KOPT-K1 (cell line): ENCODE measurements at regions not wholly inside any gene's neighbourhood (a gene's known extent, or its start where the extent isn't known, plus 50 kb on each side); places are given as distances from the start of the nearest gene placed in this dataset.

Experiments
- H3K27ac ChIP-seq: fragments of 200-600 bp; sonication (generic); 2 replicates; pipeline ENCODE4 v1.5.1; 2016; ENCODE audit warnings: antibody characterized with exemption, mild to moderate bottlenecking, low read depth, low read length; ENCODE audit not compliant: poor library complexity, severe bottlenecking
- H3K36me3 ChIP-seq: fragments of 200-600 bp; sonication (generic); 2 replicates; pipeline ENCODE4 v1.5.1; 2017; ENCODE audit warnings: antibody characterized with exemption, mild to moderate bottlenecking, low read length, moderate library complexity; ENCODE audit not compliant: insufficient read depth
- H3K9me3 ChIP-seq: fragments of 200-600 bp; sonication (generic); 2 replicates; pipeline ENCODE4 v1.5.1; 2017; ENCODE audit warnings: antibody characterized with exemption, low read length, mild to moderate bottlenecking; ENCODE audit not compliant: insufficient read depth, poor library complexity, severe bottlenecking

DNA sequence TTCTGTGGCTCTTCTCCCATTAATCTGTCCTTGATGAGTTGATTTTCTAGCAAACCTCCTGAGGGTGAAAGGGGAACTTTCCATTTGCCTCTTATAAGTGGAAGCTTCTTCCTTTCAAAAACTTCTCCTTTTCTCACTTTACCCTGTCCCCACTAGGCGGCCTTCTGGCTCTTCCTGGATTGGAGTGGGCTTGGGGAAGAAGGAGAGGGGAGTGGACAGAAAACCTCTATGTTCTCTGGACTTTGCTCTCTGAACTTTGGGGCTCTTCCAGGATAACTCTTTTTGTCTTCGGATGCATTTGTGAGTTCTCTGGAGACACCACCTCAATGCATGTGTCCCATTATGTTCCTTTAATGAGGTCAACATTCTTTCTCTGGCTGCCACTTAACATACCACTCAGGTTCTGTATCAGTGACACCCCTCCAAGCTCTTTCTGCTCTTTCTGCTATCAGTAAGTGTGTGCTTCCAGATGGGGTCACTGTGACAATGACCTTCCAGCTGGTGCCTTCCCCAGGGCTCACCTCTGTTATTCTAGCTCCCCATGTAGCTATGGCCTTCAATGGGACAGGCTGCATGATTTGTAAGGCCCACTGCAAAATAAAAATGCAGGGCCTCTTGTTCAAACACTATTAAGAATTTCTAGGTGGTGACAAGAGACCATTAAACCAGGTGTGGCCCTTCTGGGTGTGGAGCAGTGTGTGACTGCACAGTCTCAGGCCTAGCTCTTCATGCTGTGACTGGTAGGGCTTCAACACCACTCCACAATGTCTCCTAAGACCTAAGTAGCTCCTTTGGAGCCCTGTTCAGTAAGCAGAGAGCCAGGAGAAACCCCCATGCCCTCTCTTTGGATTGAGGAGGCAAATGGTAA is 389.2 kb downstream of the EFNB2 start:
- no peaks in the 10 kb centered on the region for H3K9me3 ChIP-seq
- no peak overlapping the region for H3K27ac ChIP-seq

DNA sequence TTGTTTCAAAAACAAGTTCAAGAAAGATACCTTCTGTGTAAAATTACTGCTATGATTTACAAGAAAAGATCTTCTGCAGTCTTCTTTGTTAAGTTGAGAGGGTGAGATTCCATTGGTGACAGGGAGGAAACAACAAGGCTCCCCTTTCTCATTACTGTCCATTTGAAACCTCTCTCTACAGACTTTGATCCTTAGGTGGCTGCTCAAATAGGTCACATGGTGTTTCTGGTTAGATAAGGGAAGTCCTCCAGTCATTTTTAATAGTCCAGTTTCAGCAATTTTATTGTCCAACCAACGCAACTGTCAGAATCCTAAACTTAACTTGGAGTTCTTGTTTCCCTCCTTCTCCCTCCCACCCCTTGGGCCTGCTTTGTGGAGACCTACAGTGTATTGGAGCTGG is 390.4 kb downstream of the EFNB2 start:
- Histone ChIP-seq H3K27ac (no peak overlapping the region), H3K36me3 (no peaks in the 10 kb centered on the region), H3K9me3 (no peaks in the 10 kb centered on the region)

More for the DNA sequence above, 389.2 kb downstream of the EFNB2 start:
- H3K36me3 ChIP-seq: no peaks in the 10 kb centered on the region

DNA sequence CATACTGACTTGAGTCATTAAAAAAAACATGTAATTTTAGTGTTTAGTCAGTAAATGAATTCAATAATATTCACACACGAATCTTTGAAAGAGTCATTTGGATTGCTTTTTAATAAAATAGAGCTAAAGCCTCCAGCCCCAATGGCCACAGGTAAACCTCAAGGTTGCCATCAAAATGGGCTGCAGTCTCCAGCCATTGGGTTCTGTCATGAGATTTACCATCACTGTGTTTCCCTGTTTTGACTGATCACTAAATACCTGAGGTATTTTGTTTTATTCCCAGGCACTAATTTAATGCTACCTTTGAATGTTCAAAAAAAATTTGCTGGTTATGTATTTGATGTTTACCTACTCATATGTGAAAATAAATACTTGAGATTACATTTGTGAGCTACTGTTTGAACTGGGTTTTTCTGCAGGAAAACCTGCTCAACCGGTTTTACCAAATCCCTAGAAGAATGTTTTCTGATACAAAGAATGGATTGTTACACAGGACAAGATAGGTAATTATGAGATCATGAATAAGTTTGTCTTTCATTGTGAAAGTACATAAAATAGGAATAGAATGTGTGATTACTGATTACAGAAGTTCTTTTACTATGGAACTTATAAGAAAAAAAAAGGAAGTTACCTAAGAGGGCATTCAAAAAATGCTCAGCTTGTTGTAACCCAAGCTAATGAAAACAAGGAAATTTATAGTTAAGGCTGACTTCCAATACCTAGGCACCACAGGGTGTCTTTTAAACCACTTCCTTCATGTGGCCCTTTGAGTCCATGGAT is 391.3 kb downstream of the EFNB2 start:
- no peak overlapping the region for H3K27ac ChIP-seq
- no peaks in the 10 kb centered on the region for H3K9me3 ChIP-seq
- no peaks in the 10 kb centered on the region for H3K36me3 ChIP-seq

DNA sequence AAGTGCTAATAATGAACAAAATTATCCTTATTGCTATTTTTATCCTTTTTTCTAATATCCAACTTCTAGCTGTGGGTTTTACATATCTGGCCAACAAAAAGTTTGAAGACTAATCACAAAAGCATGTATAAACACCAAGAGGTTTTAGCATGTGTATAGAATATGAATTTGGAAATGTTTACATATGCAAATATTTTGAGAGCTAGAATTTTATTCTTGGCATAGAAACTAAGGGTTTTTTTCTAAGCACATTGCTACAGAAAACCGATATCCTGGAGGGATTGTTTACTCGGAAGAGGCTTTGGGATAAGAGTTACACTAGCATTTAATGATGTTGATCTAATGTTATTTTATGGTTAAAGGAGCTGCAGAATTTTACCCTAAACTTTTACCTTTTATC is 392.1 kb downstream of the EFNB2 start:
- no peaks in the 10 kb centered on the region for H3K9me3 ChIP-seq
- H3K36me3 ChIP-seq: no peaks in the 10 kb centered on the region
- no peak overlapping the region for H3K27ac ChIP-seq

DNA sequence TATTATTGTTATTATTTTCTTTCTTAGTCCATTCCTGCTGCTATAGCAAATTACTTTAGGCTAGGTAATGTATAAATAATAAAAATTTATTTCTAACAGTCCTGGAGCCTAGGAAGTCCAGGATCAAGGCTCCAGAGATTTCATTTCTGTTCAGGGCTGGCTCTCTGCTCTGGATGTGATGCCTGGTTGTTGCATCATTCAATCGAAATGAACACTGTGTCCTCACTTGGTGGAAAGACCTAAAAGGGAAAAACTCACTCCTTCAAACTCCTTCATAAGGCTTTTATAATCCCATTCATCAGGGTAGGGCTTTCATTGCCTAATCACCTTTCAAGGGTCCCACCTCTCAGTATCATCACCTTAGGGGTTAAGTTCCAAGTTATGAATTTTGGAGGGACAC is 395.0 kb downstream of the EFNB2 start:
- no peak overlapping the region for H3K27ac ChIP-seq
- H3K36me3 ChIP-seq: no peaks in the 10 kb centered on the region
- no peaks in the 10 kb centered on the region for H3K9me3 ChIP-seq

DNA sequence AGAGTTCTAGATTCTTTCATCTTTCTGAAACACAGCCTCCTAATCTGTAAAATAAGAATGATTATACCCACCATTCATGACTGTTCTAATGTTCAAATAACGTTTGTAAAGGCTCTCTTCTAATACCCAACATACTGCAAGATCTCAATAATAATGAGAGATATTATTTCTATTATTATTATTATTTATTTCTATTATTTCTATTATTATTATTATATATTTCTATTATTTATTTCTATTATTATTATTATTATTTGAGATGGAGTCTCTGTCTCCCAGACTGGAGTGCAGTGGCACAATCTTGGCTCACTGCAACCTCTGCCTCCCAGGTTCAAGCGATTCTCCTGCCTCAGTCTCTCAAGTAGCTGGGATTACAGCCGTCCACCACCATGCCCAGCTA is 395.5 kb downstream of the EFNB2 start:
- H3K36me3 ChIP-seq: no peaks in the 10 kb centered on the region
- no peaks in the 10 kb centered on the region for H3K9me3 ChIP-seq
- H3K27ac ChIP-seq: no peak overlapping the region

DNA sequence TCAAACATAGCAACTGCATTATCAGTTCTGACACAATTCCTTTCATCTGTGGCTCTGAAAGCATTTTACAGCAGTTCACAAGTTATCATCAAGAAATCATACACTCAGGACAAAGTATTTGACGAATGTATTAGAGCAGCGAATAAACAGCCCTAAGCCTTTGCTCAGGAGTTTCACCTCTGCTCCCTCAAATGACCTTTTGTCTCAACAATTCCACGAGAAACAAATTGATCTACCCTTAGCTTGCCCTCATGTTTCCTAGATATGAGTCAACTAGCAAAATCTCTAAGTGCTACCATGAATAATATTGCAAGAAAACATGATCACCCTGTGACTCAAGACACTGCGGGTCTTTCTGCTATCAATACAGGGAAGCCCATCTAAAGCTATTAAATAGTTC is 396.1 kb downstream of the EFNB2 start:
- Histone ChIP-seq H3K27ac (no peak overlapping the region), H3K36me3 (no peaks in the 10 kb centered on the region), H3K9me3 (no peaks in the 10 kb centered on the region)

DNA sequence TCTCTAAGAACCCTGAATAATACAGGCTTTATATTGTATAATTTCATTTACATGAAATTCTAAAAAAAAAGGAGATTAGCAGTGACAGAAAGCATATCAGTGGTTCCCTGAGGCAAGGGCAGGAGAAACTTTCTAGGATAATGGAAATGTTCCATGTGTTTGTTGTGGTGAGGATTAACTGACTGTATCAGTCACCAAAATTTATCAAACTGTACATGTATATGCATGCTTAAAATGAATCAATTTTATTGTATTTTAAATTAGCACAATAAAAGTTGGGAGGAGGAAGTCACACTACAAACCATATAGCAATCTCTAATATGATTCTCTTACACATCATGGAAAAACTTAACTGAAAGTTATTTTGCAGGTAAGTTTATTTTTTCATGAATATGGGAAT is 396.8 kb downstream of the EFNB2 start:
- no peaks in the 10 kb centered on the region for H3K9me3 ChIP-seq
- H3K27ac ChIP-seq: no peak overlapping the region
- H3K36me3 ChIP-seq: no peaks in the 10 kb centered on the region

DNA sequence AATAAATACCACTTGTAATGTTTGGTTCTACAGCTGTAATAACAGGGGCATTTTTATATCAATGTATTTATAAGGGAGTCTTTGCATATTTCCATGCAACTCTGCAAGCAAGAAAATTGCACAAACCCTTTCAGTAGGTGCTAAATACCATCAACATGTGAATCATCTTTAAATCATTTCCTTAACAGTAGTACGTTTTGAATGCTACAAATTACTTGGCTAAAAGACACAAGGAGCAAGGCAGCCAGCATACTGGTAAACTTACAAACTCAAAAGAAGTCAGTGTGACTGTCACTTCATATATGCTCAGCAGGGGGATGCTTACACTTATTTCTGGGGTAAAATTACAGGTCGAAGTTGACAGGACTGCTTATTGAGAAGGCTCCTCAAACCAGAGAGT is 402.4 kb downstream of the EFNB2 start:
- H3K36me3 ChIP-seq: no peaks in the 10 kb centered on the region
- H3K9me3 ChIP-seq: no peaks in the 10 kb centered on the region
- H3K27ac ChIP-seq: no peak overlapping the region

DNA sequence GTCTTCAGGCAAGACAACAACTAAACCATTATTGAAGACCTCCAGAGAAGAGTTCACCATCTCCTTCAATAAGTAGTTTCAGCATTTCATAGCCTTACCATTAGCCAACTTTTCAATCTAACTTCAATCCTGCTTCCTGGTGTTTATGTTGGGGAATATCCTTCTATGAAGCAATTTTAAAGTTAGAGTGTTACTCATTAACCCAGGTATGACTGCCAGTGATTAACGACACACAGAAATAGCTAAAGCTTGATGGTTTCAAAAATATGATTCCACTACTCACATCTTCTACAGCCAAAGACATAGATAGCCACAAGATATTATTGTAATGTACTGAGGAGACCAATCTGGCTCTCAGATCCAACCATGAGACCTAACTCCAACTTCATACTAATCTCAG is 403.2 kb downstream of the EFNB2 start:
- no peak overlapping the region for H3K27ac ChIP-seq

DNA sequence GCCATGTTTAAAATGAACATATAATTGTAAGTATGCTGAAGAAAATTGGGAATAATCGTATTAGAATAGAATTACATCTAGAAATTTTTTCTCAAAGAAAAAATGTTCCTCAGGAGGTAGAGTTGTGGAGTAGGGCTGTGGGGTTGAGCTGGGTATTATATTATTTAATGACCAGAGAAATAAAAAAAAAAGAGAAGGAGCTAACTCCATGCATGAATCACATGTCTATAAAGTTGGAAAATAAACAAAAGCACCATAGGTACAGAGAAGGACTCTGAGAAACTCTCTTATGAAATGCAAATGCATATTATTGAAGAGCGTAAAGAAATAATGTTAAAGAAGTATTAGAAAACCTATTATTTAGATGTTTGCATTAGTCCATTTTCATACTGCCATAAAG is 405.5 kb downstream of the EFNB2 start:
- no peaks in the 10 kb centered on the region for H3K9me3 ChIP-seq
- H3K27ac ChIP-seq: no peak overlapping the region
- no peaks in the 10 kb centered on the region for H3K36me3 ChIP-seq

More for the DNA sequence above, 403.2 kb downstream of the EFNB2 start:
- Histone ChIP-seq H3K36me3 (no peaks in the 10 kb centered on the region), H3K9me3 (no peaks in the 10 kb centered on the region)

DNA sequence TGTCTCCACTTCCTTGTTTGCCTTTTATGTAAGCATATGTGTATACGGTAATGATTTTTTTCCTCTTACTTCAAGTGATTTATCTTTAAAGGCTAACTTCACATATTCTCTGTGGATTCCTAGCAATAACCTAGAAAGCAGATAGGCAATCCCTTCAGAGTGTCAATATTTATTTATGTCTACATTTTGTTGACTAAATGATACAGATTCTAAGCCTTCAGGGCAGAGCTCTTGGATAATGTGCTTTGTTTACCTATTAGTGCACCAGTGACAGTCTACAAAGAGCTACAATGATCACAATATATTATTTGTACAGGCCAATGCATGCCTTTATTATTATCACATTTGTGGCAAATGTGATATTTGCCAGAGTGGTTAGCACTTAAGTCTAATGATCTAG is 406.2 kb downstream of the EFNB2 start:
- no peaks in the 10 kb centered on the region for H3K9me3 ChIP-seq
- H3K27ac ChIP-seq: no peak overlapping the region
- H3K36me3 ChIP-seq: no peaks in the 10 kb centered on the region

DNA sequence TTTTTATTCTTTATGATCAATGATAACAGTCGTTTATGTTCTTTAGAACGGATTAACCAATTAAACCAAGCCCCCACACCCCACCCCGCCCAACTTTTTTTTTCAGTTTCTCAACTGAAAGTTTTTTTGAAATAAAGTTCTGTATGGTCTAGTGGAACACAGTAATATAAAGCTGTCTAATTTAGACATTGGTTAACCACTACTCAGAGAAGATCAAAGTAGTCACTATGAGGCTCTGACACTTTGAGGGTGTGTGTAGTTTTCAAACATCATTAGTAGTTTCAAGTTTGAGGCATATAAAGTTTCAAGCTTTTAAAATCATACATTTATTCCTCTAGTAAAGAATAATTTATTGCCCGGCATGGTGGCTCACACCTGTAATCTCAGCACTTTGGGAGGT is 413.2 kb downstream of the EFNB2 start:
- Histone ChIP-seq H3K9me3 (no peaks in the 10 kb centered on the region), H3K27ac (no peak overlapping the region), H3K36me3 (no peaks in the 10 kb centered on the region)

DNA sequence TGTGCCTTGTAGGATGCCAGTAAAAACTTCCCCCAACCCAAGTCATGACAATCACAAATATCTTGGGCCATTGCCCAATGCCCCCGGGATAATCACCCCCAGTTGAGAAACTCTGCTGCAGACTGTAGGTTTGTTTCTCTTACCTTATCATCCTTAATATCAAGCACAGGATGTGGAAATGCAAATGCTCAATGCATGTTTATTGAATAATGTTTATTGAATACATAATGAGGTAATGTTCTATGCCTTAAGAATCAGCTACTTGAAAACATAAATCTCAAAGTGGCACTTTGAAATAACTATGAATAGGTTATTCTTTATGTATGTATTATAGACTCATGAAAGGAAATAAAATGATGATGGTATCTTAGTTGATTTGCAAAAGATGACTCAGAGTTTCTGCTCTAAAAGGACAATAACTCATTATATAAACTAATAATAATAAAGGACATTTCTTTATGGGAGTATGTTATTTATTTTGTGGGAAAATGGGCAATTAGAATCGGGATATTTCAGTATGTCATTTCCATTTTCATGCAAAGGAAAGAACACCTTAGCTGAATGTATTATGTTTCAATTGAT is 414.2 kb downstream of the EFNB2 start:
- Histone ChIP-seq H3K9me3 (no peaks in the 10 kb centered on the region), H3K27ac (no peak overlapping the region), H3K36me3 (no peaks in the 10 kb centered on the region)

DNA sequence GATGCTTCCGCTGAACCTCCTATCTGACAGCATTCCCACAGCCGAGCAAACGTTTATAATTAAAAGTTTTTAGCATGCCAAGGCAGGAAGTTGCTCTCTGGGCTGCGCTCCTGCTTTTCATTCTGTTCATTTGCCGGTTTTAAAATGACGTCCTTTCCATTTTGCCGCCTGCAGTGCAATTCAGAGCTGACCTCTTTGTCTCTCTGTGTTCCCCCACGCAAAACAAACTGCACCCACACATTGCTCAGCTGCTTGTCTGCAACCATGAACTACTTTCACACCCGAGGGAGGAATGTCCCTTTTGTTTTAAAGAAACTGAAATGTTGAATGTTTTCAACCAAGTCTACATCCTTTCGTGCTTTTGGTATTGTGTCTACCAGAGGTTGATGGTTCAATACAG is 416.5 kb downstream of the EFNB2 start:
- Histone ChIP-seq H3K36me3 (no peaks in the 10 kb centered on the region), H3K9me3 (no peaks in the 10 kb centered on the region), H3K27ac (no peak overlapping the region)
